GM10847 (cell line): ENCODE measurements at regions not wholly inside any gene's neighbourhood (a gene's known extent, or its start where the extent isn't known, plus 50 kb on each side); places are given as distances from the start of the nearest gene placed in this dataset.

Experiments used
- POLR2A ChIP-seq: IDR thresholded peaks from 2 replicates; pipeline ENCODE4 v1.6.1; 2011; ENCODE audit not compliant: insufficient read length; ENCODE audit errors: extremely low read depth

DNA sequence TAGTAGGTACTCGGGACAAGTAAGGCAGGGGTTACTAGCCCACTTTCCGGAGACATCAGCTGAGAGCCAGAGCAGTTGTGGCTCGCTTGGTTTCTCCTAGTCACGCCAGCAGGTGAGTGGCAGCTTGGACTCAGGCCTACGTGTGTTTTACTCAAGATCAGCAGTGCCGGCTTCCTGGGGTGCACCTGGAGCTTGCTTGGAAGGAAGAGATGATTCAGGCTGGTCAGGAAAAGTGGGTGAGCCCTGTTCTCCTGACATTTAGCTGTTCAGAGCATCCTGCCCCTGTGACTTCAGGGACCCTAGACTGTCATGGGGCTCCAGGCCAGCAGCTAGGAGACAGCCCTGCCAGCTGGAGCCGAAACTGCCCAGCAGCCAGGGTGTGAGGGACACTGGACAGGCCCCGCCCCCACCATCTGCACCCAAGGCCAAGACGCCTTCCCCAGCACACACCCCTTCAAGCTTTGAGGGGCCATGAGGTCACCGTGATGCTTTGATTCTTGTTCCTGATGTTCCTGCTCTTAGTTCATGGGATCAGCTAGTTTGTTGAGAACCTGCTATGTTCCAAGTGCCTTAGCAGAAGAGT, 238.0 kb upstream of the CIBAR2 start:
- TF ChIP-seq POLR2A, result no peak

DNA sequence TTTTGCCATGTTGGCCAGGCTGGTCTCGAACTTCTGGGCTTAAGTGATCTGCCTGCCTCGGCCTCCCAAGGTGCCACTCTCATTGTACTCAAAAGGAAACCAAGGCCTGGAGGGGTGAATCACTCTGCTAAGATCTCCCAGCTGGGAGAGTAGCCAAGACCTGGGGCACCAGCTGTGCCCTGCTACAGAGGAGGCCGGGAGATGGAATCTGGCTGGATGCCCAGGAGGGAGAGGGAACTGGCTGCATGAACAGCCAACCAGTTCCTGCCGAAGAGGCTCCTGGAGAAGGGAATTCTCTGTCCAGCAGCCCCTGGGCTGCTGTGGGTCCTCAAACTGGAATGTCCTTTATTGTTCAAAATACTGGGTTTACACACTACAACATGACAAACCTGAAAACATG, 238.7 kb upstream of the CIBAR2 start:
- TF ChIP-seq POLR2A, result no peak

GRCh38 chr16:85353013-85353412, 240.7 kb upstream of the CIBAR2 start:
- TF ChIP-seq POLR2A, result no peak

- TF ChIP-seq POLR2A, result no peak
Observed at GRCh38 chr16:85353839-85354685, 241.8 kb upstream of the CIBAR2 start.

DNA sequence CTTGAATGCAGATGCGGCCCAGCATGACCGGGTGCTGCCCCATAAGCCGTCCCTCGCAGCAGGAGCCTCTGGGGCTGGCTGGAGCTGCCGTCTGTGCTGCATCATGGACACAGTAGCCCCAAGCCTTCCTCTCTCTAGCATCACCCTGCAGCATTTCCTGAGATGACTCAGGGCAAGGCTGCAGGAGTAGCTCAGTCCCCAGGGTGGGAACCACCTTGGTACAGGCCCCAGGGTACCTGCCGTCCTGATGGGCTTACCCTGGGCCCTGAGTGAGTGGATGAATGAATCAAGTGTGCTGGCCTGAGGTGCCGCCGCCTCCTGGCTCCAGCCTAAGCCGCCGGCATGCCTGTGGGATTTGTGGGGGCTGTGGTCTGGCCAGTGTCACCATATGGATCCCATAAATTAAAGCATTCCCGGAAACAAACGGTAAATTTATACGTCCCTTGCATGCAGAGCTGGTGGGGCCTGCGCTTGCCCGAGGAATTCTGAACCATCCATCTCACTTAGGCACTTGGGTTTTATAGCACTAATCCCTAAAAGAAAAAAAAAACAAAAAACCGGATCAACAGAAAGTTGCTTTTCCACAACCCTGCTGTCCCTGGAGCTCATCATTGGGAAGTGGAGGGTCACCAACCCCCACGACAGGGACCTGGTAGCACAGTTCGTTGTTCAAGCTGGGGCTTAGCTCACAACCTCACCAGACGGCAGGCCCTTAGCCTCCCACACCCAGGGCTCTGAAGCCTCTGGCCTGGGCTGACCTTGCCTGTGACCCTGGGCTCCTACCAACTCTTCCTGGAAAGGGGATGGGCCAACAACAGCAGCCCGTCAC, 242.6 kb upstream of the CIBAR2 start:
- no peak for TF ChIP-seq POLR2A

DNA sequence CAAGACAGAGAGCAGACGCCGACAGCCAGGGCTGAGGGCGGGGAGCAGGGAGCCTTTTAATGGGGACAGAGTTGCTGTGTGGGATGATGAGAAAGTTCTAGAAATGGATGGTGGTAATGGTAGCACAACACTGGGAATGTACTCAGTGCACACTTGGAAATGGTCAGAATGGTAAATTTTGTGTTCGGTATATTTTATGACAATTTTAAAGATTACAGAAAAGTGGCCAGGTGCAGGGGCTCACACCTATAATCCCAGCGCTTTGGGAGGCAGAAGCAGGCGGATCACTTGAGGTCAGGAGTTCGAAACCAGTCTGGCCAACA, 243.2 kb upstream of the CIBAR2 start:
- TF ChIP-seq POLR2A, result no peak

DNA sequence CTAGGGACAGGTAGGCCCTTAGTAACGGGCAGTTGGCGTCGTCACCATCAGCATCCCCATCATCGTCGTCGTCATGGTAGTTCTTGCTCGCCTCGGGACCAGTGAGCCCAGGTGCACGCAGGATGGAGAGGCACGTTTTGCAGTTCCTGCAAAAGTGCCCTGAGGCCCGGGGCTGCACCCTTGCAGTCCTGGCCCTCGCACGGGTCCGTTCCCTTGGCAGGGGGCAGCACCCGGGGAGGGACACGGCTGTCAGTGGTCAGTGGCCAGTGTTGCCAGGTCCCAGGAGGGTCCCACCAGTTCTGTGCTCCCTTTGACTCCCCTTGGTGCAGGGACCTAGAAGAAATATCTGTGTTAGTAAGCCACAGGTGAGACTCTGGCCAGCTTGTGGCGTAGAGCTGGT, 243.9 kb upstream of the CIBAR2 start:
- TF ChIP-seq POLR2A, result no peak

- TF ChIP-seq POLR2A, result no peak
Observed at GRCh38 chr16:85357323-85357722, 245.1 kb upstream of the CIBAR2 start.

DNA sequence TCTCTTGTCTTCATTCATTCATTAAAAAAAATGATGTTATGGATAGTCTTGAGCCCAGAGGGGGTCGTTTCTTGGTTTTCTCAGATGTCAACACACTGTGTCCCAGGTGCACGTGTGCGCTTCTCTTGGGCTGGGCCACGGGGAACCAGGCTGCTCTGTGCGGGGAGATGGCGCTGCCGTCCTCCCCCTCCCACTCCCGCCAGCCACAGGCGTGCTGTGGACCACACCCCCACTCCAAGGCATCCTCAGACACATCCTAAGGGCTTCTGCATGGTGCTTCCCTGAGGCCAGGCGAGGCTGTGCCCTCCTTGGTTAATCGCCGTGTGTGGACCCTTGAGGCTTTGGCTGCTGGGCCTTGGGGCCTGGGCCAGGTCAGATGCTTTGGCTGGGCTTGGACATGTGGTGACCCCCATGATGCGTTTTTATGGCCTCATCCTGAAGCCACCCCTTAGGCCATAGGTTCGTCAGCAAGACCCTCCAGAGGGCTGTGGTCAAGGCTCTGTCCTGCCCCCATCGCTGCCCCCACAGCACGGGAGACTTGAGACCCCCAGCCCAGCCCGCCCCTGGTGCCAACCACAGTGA, 245.7 kb upstream of the CIBAR2 start:
- TF ChIP-seq POLR2A, result no peak

DNA sequence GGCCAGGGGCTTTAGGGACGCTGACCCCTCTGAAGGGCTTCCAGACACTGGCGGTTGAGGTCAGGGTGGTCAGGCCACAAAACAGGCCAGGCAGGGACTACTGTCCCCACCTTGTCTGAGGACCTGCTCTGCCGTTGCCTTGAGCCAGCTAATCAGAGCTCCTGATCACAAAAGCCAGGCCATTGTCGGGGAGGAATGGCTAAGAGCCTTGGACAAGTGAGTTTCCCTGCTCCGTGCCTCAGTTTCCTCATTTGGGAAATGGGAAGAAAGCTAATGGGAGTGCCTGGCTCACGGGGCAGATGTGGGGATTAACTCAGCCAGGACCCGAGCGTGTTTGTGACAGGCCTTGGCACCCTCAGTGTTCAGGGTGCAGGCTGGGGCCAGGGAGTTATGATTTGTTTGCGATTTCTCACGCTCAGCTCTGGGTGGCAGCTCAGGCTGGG, 246.5 kb upstream of the CIBAR2 start:
- TF ChIP-seq POLR2A, result no peak

DNA sequence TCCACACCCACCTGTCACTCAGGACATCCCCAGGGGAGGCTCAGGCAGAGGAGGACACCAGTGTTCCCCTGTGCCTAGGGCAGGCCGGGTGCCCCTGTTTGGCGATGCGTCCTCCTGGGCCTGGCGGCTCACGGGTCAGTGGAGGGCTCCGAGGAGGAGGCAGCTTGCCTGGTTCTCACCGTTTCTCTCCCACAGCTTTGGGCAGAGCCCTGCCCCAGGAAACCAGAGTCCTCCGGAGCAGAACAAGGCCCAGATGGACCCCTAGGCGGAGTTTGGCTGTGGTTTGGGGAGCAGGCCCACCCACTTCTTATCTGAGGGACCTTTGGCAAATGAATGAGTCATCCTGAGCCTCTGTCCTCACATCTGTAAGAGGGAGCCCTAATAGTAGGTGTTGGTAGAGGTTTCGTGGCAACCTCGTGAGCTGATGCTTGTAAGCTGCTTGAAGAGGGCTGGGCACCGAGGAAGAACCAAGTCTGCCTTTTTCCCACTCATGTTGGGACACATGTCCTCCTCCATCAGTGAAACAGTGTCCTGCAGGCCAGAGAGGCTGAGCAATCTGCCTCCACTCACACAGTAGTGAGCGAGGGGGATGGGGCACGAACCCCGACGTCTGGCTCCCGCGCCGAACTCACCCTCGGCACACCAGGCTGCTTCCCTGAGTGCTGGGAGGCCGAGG, 247.0 kb upstream of the CIBAR2 start:
- TF ChIP-seq POLR2A, result no peak

DNA sequence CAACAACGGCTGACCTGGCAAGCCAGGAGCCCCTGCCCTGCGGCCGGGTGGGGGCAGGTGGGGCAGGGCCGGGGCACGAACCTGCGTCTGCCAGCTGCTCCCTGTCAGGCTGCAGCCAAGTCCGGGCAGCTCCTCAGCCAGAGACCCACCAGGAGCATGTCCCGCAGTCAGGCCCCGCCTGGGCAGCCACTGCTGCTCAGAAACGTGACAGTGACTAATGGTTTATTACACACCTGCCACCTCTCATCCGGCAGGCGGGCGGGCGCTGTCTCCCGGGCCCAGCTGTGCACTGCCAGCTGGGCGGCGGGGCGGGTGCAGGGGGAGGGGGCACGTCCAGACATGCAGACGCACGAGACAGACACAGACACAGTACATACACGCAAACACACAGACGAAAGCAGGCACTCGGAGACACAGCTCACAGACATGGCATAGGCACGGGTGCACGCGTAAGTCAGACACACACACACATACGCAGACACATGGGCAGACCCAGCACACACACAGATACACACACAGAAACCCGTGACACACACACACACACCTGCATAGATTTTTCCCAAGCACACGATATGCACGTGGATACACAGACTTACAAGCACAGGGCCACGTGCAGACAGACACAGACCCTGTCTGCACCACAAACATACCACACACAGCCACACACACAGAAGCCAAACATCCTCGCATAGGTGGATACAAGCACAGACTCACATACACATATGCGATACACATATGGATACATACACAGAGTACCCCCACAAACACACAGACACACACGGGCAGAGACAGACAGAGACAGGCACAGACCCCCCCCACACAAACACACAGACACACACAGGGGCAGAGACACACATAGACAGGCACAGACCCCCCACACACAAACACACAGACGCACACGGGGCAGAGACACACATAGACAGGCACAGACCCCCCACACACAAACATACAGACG, 248.3 kb upstream of the CIBAR2 start:
- no peak for TF ChIP-seq POLR2A

GRCh38 chr16:85361441-85362118, 249.3 kb upstream of the CIBAR2 start:
- no peak for TF ChIP-seq POLR2A
